Esophagus squamous epithelium (tissue), 4 donors: ENCODE measurements at regions not wholly inside any gene's neighbourhood (a gene's known extent, or its start where the extent isn't known, plus 50 kb on each side); places are given as distances from the start of the nearest gene placed in this dataset.

Source experiments
- CTCF ChIP-seq, 6 experiments: fragments of 450-650 bp in 4 of 6; fragments of 200-600 bp in 2 of 6; sonication (generic) in 2 of 6; IDR thresholded peaks; one replicate each; pipeline ENCODE4 v1.5.1; 2016 to 2019; ENCODE audit warnings: antibody characterized with exemption in 6 of 6, mild to moderate bottlenecking in 4 of 6, moderate library complexity in 4 of 6
- POLR2A ChIP-seq, 4 donors: fragments of 450-650 bp; IDR thresholded peaks; one replicate each; pipeline ENCODE4 v1.6.1; 2017; ENCODE audit warnings: antibody characterized with exemption in 4 of 4, mild to moderate bottlenecking in 4 of 4, moderate library complexity in 3 of 4

DNA sequence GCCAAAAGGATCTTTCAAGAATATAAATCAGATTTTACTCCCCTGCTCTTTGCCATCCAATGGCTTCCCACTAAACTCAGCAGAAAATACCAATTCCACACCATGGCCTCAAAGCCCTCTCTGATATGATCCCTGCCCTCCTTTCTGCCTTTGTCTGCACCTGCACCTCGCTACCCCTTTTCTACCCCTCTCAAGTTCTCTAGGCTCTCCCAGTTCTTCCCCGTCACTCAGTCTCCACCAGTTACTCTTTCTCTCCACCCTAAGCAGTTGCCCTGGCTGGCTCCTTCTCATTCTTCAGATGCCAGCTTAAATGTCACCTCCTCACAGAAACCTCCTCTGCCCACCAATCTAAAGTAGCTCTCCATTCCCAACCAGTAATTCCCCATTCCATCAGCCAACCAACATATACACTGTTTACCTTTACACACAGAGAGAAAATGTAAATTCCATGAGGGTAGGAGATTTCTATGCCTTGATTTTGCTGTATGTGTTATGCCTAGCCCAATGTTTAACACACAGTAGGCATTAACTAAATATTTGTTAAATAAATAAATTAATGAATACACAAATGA, 93.6 kb upstream of the LPP start:
- TF ChIP-seq CTCF (IDR thresholded peaks at IDR 0.05) (no peak), POLR2A (IDR thresholded peaks at IDR 0.05) (no peak)
